ENCODE measurements at regions not wholly inside any gene's neighbourhood (a gene's known extent, or its start where the extent isn't known, plus 50 kb on each side); places are given as distances from the start of the nearest gene placed in this dataset.

- no peak for DNase-seq
These were observed 436.8 kb upstream of the CWC22 start for GRCh38 chr2:180443888-180444287.

- DNase-seq: no peak
These were observed 436.0 kb upstream of the CWC22 start for GRCh38 chr2:180442860-180443644.

- DNase-seq: no peak
These were observed 412.1 kb upstream of the CWC22 start for GRCh38 chr2:180419212-180419611.

- DNase-seq: no peak
These were observed 409.5 kb upstream of the CWC22 start for GRCh38 chr2:180416627-180417026.

GRCh38 chr2:180413336-180413735, 406.2 kb upstream of the CWC22 start:
- no peak for DNase-seq

- no peak for DNase-seq
These were observed 405.1 kb upstream of the CWC22 start for GRCh38 chr2:180412219-180412618.

- no peak for DNase-seq
These were observed 404.6 kb upstream of the CWC22 start for GRCh38 chr2:180411661-180412060.

GRCh38 chr2:180406687-180407086, 399.6 kb upstream of the CWC22 start:
- DNase-seq: no peak

GRCh38 chr2:180405520-180405919, 398.4 kb upstream of the CWC22 start:
- DNase-seq: no peak

- no peak for DNase-seq
These were observed 387.2 kb upstream of the CWC22 start for GRCh38 chr2:180394305-180394704.

- DNase-seq: no peak
These were observed 378.6 kb upstream of the CWC22 start for GRCh38 chr2:180385601-180386201.

- no peak for DNase-seq
These were observed 369.0 kb upstream of the CWC22 start for GRCh38 chr2:180376066-180376465.

- no peak for DNase-seq
These were observed 367.6 kb upstream of the CWC22 start for GRCh38 chr2:180374502-180375281.

GRCh38 chr2:180370511-180371205, 363.6 kb upstream of the CWC22 start:
- DNase-seq: no peak

GRCh38 chr2:180368881-180369280, 361.8 kb upstream of the CWC22 start:
- DNase-seq: no peak

GRCh38 chr2:180367815-180368214, 360.7 kb upstream of the CWC22 start:
- no peak for DNase-seq

- no peak for DNase-seq
These were observed 359.4 kb upstream of the CWC22 start for GRCh38 chr2:180366481-180366880.

GRCh38 chr2:180364719-180365118, 357.6 kb upstream of the CWC22 start:
- no peak for DNase-seq

- no peak for DNase-seq
These were observed 353.2 kb upstream of the CWC22 start for GRCh38 chr2:180360283-180360618.

- DNase-seq: no peak
These were observed 352.6 kb upstream of the CWC22 start for GRCh38 chr2:180359522-180360282.

GRCh38 chr2:180358458-180358857, 351.4 kb upstream of the CWC22 start:
- DNase-seq: no peak

- DNase-seq: no peak
These were observed 349.6 kb upstream of the CWC22 start for GRCh38 chr2:180356676-180357075.

- DNase-seq: no peak
These were observed 345.5 kb upstream of the CWC22 start for GRCh38 chr2:180352620-180353019.

Measured in T-helper 1 cell (primary cell).